ENCODE measurements at regions not wholly inside any gene's neighbourhood (a gene's known extent, or its start where the extent isn't known, plus 50 kb on each side); places are given as distances from the start of the nearest gene placed in this dataset.
"Not testable (repeated sequence)": the region's sequence is repeated elsewhere in the genome, so short reads cannot be mapped to it uniquely, and the experiment has no call there.

DNA sequence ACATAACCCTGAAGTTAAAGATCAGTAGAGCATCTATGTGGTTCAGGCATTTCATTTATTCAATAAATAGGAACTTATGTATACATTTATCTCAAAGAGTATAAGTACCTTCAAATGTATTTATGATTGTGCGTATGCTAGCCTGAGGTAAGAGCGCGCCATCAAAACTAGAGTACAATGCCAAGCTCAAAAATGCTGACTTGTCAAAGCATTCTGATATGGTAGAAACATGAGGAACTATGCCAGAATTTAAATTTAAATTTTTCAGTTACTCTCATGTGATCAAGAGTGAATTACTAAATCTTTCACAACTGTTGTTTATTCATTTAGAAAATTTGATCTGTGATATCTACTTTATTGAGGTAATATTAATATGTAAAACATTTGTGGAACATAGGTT, 225.5 kb upstream of the CDH8 start:
- Mint-ChIP-seq H3K27me3 (no peaks in the 10 kb centered on the region), H3K36me3 (no peaks in the 10 kb centered on the region), H3K4me3 (no peak overlapping the region), H3K4me1 (ENCODE audit: low read depth) (no peaks in the 10 kb centered on the region), H3K9me3 (peaks cover 40% of the 10 kb centered on the region), H3K27ac (no peak overlapping the region)
- POLR2A ChIA-PET = no interaction called here
- intact Hi-C loops (cut with micrococcal nuclease) = no loop called here
- no peak for DNase-seq
- CTCF ChIA-PET = no interaction called here

DNA sequence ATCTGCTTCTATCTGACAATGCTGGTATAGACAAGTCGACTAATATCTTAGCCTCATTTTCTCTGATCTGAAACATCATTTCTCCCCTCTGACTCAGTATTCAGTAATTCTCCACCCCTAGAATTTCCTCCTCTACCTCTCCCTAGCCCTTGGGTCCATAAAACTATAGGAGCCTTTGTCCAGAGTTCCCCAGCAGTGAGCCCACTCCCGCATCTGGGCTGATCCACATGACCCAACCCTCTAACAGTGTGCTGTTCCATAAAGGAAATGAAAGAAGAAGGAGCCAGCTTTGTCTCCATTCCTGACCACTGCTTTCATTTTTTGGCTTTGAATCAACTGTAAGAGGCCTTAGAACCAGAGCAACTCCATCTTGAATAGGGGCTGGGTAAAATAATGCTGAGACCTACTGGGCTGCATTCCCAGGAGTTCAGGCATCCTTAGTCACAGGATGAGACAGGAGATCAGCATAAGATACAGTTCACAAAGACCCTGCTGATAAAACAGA, 222.7 kb upstream of the CDH8 start:
- H3K36me3 Mint-ChIP-seq; H3K4me1 Mint-ChIP-seq (ENCODE audit: low read depth); POLR2A ChIA-PET; H3K4me3 Mint-ChIP-seq; H3K27me3 Mint-ChIP-seq; DNase-seq; CTCF ChIA-PET; intact Hi-C loops (cut with micrococcal nuclease); H3K27ac Mint-ChIP-seq: not testable (repeated sequence)
- H3K9me3 Mint-ChIP-seq = peaks cover 34% of the 10 kb centered on the region

DNA sequence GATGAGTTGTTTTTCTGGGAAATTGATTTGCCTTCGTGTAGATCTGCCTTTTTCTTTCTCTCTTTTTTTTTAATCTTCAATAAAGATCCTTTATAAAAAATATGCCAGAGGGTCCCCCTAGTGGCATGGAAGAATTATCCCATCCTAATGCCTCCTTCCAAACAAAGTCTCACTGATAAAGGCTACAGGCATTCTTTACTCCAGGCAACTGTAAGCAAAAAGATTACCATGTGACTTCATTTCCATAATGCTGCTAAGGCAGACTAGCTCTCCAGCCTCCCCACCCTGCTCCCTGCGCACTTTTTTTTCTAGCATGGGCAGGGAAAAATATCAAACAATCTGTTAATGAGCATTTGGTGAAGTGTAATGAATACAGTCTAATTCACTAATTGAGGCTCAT, 220.2 kb upstream of the CDH8 start:
- no peak for DNase-seq
- intact Hi-C loops (cut with micrococcal nuclease) = no loop called here
- CTCF ChIA-PET = interaction anchor here (0.6 kb wide), 1 partner anchor 296 kb away, joined by 3 read pairs; no protein-coding TSS in a partner anchor
- H3K4me3 Mint-ChIP-seq = no peak overlapping the region
- no peaks in the 10 kb centered on the region for H3K4me1 Mint-ChIP-seq (ENCODE audit: low read depth)
- no peaks in the 10 kb centered on the region for H3K36me3 Mint-ChIP-seq
- H3K9me3 Mint-ChIP-seq = peaks cover 32% of the 10 kb centered on the region
- POLR2A ChIA-PET = no interaction called here
- H3K27me3 Mint-ChIP-seq = no peaks in the 10 kb centered on the region
- H3K27ac Mint-ChIP-seq = no peak overlapping the region

DNA sequence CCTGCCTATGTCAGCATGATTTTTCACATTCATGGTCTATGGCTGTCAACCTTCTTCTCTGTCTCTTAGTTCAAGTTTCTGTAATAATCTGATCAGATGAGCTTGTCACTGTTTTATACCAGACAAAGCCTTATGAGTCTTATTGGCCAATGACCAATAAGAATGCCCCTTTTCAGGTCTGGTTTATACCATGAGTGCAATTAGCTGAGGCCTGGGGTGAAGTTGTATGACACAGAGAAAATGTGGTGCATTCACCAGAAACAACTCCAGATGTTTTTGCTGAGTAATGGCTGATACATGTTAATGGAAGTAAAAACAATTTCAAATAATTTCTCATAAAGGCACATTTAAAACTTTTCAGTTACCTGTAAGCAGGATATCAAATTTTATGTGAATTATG, 218.6 kb upstream of the CDH8 start:
- H3K27ac Mint-ChIP-seq = no peak overlapping the region
- intact Hi-C loops (cut with micrococcal nuclease) = no loop called here
- ChIA-PET CTCF (no interaction called here), POLR2A (no interaction called here)
- H3K36me3 Mint-ChIP-seq = no peaks in the 10 kb centered on the region
- peaks cover 33% of the 10 kb centered on the region for H3K9me3 Mint-ChIP-seq
- H3K4me1 Mint-ChIP-seq (ENCODE audit: low read depth) = no peaks in the 10 kb centered on the region
- H3K27me3 Mint-ChIP-seq = no peaks in the 10 kb centered on the region
- H3K4me3 Mint-ChIP-seq = no peak overlapping the region
- no peak for DNase-seq

DNA sequence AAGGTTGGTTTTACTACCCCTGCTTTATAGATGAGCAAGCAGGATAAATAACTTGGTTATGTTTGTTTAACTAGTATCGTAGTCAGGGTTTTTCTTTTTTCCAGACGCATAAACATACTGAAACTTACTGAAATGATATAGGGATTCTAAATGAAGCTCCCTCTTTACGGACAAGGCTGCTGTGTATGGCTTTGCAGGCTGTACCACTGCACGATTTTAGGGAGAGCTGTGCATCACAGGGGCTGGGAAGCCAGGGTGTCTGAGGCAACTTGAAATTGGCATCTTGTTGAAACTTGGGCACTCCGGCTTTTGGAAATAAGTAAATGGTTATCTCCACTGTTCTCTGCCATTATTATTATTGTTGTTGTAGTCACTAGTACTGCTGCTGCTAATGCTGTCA, 218.1 kb upstream of the CDH8 start:
- peaks cover 35% of the 10 kb centered on the region for H3K9me3 Mint-ChIP-seq

DNA sequence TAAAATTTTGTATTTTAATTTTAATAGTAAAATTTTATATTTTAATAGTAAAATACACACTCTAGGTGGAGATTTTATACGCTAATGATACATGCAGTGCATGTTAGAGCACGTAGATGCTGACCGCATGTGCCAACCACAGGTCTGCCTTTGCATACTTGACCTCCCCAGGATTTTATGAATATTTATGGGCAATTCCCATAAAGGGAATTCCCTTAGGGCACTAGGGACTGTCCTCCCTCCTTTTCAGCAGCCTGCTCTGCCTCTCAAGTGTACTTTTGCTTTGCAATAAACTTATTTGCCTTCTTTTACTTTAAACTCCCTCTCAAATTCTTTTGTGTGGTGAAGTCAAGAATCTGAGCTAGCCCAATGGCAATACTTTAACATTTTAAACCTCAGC, 217.7 kb upstream of the CDH8 start:
- CTCF ChIA-PET = no interaction called here
- no peak for DNase-seq
- intact Hi-C loops (cut with micrococcal nuclease) = no loop called here
- H3K27me3 Mint-ChIP-seq = no peaks in the 10 kb centered on the region
- peaks cover 36% of the 10 kb centered on the region for H3K9me3 Mint-ChIP-seq
- no peak overlapping the region for H3K4me3 Mint-ChIP-seq
- H3K36me3 Mint-ChIP-seq = no peaks in the 10 kb centered on the region
- no peaks in the 10 kb centered on the region for H3K4me1 Mint-ChIP-seq (ENCODE audit: low read depth)
- no peak overlapping the region for H3K27ac Mint-ChIP-seq
- POLR2A ChIA-PET = no interaction called here

More for the DNA sequence above, 218.1 kb upstream of the CDH8 start:
- ChIA-PET POLR2A (no interaction called here), CTCF (no interaction called here)
- Mint-ChIP-seq H3K4me3 (no peak overlapping the region), H3K4me1 (ENCODE audit: low read depth) (no peaks in the 10 kb centered on the region), H3K27ac (no peak overlapping the region), H3K36me3 (no peaks in the 10 kb centered on the region), H3K27me3 (no peaks in the 10 kb centered on the region)
- intact Hi-C loops (cut with micrococcal nuclease) = no loop called here
- DNase-seq = no peak

DNA sequence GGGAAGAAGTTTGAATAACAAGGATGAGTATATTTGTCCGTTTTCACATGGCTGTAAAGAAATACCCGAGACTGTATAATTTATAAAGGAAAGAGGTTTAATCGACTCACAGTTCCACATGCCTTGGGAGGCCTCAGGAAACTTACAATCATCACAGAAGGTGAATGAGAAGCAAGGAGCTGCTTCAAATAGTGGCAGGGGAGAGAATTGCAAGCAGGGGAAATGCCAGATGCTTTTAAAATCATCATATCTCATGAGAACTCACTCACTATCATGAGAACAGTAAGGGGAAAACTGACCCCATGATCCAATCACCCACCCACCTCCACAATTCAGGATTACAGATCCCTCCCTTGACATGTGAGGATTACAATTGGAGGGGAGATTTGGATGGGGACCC, 212.8 kb upstream of the CDH8 start:
- Mint-ChIP-seq H3K4me1 (ENCODE audit: low read depth) (no peaks in the 10 kb centered on the region), H3K36me3 (no peaks in the 10 kb centered on the region), H3K9me3 (peaks cover 26% of the 10 kb centered on the region), H3K4me3 (no peak overlapping the region), H3K27ac (no peak overlapping the region), H3K27me3 (no peaks in the 10 kb centered on the region)
- intact Hi-C loops (cut with micrococcal nuclease) = no loop called here
- DNase-seq = no peak
- ChIA-PET POLR2A (no interaction called here), CTCF (no interaction called here)

DNA sequence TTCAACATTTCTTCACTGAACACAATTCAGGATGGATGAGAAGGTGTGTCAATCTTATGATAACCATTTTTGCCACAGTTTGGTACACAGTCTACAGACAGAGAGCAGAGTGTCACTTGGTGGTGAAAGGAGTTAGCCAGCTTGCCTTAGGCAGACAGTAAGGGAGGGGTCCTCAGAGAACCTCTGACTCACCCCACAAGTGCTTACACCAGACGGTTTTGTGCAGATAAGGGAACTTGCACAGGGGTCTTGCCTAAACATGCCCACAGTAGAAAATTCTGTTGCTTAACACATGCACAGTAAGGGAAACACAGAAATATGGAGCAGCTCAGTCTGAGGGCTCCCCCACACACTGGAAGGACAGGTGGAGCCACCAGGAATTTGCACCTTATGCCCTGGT, 204.5 kb upstream of the CDH8 start:
- H3K4me1 Mint-ChIP-seq (ENCODE audit: low read depth) = no peaks in the 10 kb centered on the region
- no peaks in the 10 kb centered on the region for H3K27me3 Mint-ChIP-seq
- ChIA-PET CTCF (no interaction called here), POLR2A (no interaction called here)
- intact Hi-C loops (cut with micrococcal nuclease) = no loop called here
- no peaks in the 10 kb centered on the region for H3K36me3 Mint-ChIP-seq
- no peak for DNase-seq
- no peak overlapping the region for H3K4me3 Mint-ChIP-seq
- no peak overlapping the region for H3K27ac Mint-ChIP-seq
- peaks cover 32% of the 10 kb centered on the region for H3K9me3 Mint-ChIP-seq

DNA sequence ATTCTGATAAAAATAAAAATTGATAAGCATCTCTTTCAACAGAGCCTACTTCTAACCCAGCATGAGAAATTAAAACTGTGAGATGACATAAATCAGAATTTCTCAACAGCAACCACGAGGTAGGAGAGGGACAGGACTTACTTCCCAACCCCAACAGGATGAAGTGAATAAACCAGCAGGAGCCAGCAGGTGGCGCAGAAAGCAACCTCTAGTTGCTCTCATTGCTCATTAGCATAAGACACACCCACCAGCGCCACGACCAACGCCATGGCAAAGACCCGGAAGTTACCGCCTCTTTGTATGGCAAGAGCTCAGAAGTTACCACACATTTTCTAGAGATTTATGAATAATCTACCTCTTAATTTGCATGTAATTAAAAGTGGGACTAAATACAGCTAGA, 189.4 kb upstream of the CDH8 start:
- Mint-ChIP-seq H3K9me3 (peaks cover 30% of the 10 kb centered on the region), H3K27me3 (no peaks in the 10 kb centered on the region), H3K27ac (no peak overlapping the region), H3K4me1 (ENCODE audit: low read depth) (no peaks in the 10 kb centered on the region), H3K4me3 (no peak overlapping the region), H3K36me3 (no peaks in the 10 kb centered on the region)
- ChIA-PET POLR2A (no interaction called here), CTCF (interaction anchor here (0.9 to 1.0 kb wide), 2 partner anchors 645 to 1064 kb away, joined by 3 read pairs; no protein-coding TSS in a partner anchor)
- peak; percentile 53 for DNase-seq
- intact Hi-C loops (cut with micrococcal nuclease) = no loop called here

DNA sequence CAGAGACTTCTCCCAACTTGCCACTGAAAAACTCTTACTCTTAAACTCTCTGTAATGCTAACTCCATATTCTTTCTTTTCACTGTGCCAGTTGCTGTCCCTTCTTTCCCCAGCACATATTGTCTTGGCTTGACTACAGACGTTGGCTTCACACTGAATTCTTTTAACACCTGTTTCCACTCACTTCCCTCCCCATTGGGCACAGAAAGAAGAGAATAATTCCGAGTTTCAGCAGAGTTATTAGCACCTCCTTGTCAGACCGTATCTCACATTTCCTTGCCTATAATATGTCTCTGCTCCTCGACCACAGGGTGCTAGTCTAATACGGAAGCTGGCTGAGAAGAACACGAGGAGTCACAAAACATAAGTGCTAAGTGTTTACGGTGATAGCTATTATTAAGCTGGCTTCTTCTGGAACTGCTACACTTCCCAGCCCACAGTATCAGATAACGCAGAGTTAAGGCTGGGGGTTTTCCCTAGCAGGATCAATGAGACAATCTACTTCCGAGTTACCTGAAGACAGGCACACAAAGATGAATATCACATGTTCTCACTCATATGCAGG, 188.5 kb upstream of the CDH8 start:
- H3K27me3 Mint-ChIP-seq = no peaks in the 10 kb centered on the region
- no peak overlapping the region for H3K27ac Mint-ChIP-seq
- no peak overlapping the region for H3K4me3 Mint-ChIP-seq
- POLR2A ChIA-PET = no interaction called here
- intact Hi-C loops (cut with micrococcal nuclease) = no loop called here
- H3K4me1 Mint-ChIP-seq (ENCODE audit: low read depth) = no peaks in the 10 kb centered on the region
- no peaks in the 10 kb centered on the region for H3K36me3 Mint-ChIP-seq
- DNase-seq = no peak
- H3K9me3 Mint-ChIP-seq = peaks cover 34% of the 10 kb centered on the region
- CTCF ChIA-PET = interaction anchor here (1.0 kb wide), 1 partner anchor 646 kb away, joined by 3 read pairs; no protein-coding TSS in a partner anchor

DNA sequence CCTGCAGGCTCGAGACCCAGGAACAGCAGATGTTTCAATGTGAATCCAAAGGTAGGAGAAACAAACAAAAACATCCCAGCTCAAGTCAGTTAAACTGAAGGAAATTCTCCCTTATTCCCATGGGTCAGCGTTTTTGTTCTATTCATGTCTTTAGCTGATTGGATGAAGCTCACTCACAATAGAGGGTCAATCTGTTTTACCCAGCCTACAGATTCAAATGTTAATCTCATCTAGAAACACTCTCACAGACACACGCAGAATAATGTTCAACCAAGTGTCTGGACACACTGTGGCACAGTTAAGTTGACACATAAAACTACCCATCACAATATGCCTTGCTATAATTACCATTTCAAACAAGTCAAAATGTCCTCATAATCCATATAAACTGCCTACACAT, 180.6 kb upstream of the CDH8 start:
- no peak overlapping the region for H3K27ac Mint-ChIP-seq
- ChIA-PET CTCF (no interaction called here), POLR2A (no interaction called here)
- no peak overlapping the region for H3K4me3 Mint-ChIP-seq
- H3K4me1 Mint-ChIP-seq (ENCODE audit: low read depth) = no peaks in the 10 kb centered on the region
- no peaks in the 10 kb centered on the region for H3K27me3 Mint-ChIP-seq
- intact Hi-C loops (cut with micrococcal nuclease) = no loop called here
- no peak for DNase-seq
- peaks cover 24% of the 10 kb centered on the region for H3K9me3 Mint-ChIP-seq
- H3K36me3 Mint-ChIP-seq = no peaks in the 10 kb centered on the region

DNA sequence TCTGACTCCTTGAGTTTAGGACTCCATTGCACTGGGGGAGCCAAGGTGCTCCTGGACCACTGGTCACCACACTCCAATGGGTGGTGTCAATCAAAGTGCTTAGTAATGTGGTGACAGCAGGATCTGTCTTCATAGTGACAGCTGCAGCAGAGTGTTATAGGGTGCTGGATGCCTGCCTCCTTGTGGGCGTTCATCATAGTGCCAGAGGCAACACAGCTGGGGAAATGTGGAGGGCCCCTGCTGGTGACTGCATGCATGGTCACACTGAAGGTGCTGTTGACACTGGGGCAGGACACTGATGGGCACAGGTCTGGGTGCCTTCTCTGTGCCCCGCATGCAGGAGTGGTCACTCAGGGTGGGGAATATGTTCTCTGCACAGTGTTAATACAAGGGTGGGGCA, 177.5 kb upstream of the CDH8 start:
- Mint-ChIP-seq H3K4me1 (ENCODE audit: low read depth) (peaks cover 2% of the 10 kb centered on the region), H3K27me3 (no peaks in the 10 kb centered on the region), H3K27ac (no peak overlapping the region), H3K36me3 (no peaks in the 10 kb centered on the region), H3K4me3 (no peak overlapping the region), H3K9me3 (peaks cover 30% of the 10 kb centered on the region)
- ChIA-PET POLR2A (no interaction called here), CTCF (no interaction called here)
- no peak for DNase-seq
- intact Hi-C loops (cut with micrococcal nuclease) = no loop called here

DNA sequence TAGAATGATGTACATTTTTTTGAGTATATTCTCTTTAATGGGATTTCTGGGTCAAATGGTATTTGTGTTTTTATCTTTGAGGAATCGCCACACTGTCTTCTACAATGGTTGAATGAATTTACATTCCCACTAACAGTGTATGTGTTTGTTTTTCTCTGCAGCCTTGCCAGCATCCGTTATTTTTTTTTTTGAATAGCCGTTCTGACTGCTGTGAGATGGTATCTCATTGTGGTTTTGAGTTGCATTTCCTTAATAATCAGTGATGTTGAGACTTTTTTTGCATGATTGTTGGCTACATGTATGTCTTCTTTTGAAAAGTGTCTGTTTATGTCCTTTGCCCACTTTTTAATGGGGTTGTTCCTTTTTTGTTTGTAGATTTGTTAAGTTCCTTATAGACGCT, 172.7 kb upstream of the CDH8 start:
- peaks cover 2% of the 10 kb centered on the region for H3K4me1 Mint-ChIP-seq (ENCODE audit: low read depth)
- no peak overlapping the region for H3K4me3 Mint-ChIP-seq
- H3K27ac Mint-ChIP-seq = no peak overlapping the region
- no peaks in the 10 kb centered on the region for H3K36me3 Mint-ChIP-seq
- ChIA-PET POLR2A (no interaction called here), CTCF (no interaction called here)
- H3K27me3 Mint-ChIP-seq = no peaks in the 10 kb centered on the region
- intact Hi-C loops (cut with micrococcal nuclease) = no loop called here
- DNase-seq = no peak
- peaks cover 25% of the 10 kb centered on the region for H3K9me3 Mint-ChIP-seq
